ENCODE measurements at regions not wholly inside any gene's neighbourhood (a gene's known extent, or its start where the extent isn't known, plus 50 kb on each side); places are given as distances from the start of the nearest gene placed in this dataset.

DNA sequence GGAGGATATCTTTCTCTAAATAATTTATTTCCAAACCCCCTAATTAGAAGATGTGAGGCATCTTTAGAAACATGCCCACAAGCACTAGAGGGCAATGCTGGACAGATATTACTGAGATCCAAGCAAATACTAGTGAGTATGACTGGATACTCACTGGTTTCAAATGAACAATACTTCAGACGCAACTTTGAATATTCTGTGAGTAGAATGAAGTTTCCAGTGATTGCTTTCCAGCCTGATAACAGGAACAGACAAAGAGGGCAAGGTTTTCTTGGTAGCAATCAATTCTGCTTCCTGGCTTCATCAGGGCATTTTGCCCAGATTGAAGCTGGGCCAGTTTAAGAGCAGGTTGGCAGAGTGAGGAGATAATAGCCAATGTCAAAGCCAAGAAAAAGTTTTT, 442.6 kb upstream of the PDZRN3 start:
- TF ChIP-seq POLR2AphosphoS5 (IDR thresholded peaks at IDR 0.05) (no peak), POLR2A (IDR thresholded peaks at IDR 0.05) (no peak)
- TF ChIP-seq, protein P1, sequence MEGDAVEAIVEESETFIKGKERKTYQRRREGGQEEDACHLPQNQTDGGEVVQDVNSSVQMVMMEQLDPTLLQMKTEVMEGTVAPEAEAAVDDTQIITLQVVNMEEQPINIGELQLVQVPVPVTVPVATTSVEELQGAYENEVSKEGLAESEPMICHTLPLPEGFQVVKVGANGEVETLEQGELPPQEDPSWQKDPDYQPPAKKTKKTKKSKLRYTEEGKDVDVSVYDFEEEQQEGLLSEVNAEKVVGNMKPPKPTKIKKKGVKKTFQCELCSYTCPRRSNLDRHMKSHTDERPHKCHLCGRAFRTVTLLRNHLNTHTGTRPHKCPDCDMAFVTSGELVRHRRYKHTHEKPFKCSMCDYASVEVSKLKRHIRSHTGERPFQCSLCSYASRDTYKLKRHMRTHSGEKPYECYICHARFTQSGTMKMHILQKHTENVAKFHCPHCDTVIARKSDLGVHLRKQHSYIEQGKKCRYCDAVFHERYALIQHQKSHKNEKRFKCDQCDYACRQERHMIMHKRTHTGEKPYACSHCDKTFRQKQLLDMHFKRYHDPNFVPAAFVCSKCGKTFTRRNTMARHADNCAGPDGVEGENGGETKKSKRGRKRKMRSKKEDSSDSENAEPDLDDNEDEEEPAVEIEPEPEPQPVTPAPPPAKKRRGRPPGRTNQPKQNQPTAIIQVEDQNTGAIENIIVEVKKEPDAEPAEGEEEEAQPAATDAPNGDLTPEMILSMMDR (IDR thresholded peaks at IDR 0.05): no peak

All from stomach (tissue), 4 donors.